ENCODE measurements at regions not wholly inside any gene's neighbourhood (a gene's known extent, or its start where the extent isn't known, plus 50 kb on each side); places are given as distances from the start of the nearest gene placed in this dataset.

- TF ChIP-seq EZH2 (IDR thresholded peaks at IDR 0.05; ENCODE audit: borderline replicate concordance, low read length): no peak
- TF ChIP-seq, protein P1, sequence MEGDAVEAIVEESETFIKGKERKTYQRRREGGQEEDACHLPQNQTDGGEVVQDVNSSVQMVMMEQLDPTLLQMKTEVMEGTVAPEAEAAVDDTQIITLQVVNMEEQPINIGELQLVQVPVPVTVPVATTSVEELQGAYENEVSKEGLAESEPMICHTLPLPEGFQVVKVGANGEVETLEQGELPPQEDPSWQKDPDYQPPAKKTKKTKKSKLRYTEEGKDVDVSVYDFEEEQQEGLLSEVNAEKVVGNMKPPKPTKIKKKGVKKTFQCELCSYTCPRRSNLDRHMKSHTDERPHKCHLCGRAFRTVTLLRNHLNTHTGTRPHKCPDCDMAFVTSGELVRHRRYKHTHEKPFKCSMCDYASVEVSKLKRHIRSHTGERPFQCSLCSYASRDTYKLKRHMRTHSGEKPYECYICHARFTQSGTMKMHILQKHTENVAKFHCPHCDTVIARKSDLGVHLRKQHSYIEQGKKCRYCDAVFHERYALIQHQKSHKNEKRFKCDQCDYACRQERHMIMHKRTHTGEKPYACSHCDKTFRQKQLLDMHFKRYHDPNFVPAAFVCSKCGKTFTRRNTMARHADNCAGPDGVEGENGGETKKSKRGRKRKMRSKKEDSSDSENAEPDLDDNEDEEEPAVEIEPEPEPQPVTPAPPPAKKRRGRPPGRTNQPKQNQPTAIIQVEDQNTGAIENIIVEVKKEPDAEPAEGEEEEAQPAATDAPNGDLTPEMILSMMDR (conservative IDR thresholded peaks at IDR 0.05 in 1 of 2, IDR thresholded peaks at IDR 0.05 in 1 of 2; ENCODE audit: extremely low read depth in 1 of 2, insufficient read depth in 1 of 2, low read depth in 1 of 2, low read length in 2 of 2): no peak
Measured at GRCh38 chr3:145578471-145578870, 582.5 kb downstream of the PLOD2 start.
